ENCODE measurements at regions not wholly inside any gene's neighbourhood (a gene's known extent, or its start where the extent isn't known, plus 50 kb on each side); places are given as distances from the start of the nearest gene placed in this dataset.
"Not testable (repeated sequence)": the region's sequence is repeated elsewhere in the genome, so short reads cannot be mapped to it uniquely, and the experiment has no call there.

DNA sequence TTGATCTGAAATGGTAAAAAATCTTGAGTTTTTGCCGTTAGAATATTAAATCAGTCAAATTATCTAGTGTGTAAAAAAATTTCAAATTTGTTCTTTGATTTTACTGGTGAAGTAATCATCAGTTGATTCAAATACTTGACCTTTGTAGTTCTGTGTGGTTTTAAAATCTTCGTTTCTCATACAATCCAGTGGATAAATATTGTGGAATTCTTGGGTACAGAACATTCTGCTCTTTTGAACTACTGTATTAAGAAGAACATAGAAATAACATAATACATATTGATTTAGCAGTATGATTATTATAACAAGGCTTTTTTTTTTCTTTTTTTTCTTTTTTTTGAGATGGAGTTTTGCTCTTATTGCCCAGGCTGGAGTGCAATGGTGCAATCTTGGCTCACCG lies 491.8 kb downstream of the CD109 start:
- CTCF ChIA-PET, result no interaction called here
- TF ChIP-seq, protein P1, sequence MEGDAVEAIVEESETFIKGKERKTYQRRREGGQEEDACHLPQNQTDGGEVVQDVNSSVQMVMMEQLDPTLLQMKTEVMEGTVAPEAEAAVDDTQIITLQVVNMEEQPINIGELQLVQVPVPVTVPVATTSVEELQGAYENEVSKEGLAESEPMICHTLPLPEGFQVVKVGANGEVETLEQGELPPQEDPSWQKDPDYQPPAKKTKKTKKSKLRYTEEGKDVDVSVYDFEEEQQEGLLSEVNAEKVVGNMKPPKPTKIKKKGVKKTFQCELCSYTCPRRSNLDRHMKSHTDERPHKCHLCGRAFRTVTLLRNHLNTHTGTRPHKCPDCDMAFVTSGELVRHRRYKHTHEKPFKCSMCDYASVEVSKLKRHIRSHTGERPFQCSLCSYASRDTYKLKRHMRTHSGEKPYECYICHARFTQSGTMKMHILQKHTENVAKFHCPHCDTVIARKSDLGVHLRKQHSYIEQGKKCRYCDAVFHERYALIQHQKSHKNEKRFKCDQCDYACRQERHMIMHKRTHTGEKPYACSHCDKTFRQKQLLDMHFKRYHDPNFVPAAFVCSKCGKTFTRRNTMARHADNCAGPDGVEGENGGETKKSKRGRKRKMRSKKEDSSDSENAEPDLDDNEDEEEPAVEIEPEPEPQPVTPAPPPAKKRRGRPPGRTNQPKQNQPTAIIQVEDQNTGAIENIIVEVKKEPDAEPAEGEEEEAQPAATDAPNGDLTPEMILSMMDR (IDR thresholded peaks at IDR 0.05; ENCODE audit: unreplicated experiment), result no peak
- DNase-seq (ENCODE audit: unreplicated experiment), result no peak
- Mint-ChIP-seq H3K4me1 (ENCODE audit: insufficient read depth, unreplicated experiment) (no peaks in the 10 kb centered on the region), H3K27ac (ENCODE audit: low read depth, unreplicated experiment) (no peak overlapping the region), H3K27me3 (ENCODE audit: insufficient read depth, unreplicated experiment) (no peaks in the 10 kb centered on the region), H3K4me3 (ENCODE audit: unreplicated experiment) (no peak overlapping the region), H3K9me3 (ENCODE audit: unreplicated experiment) (peaks cover 6% of the 10 kb centered on the region), H3K36me3 (ENCODE audit: insufficient read depth, unreplicated experiment) (no peaks in the 10 kb centered on the region)
- BruUV-seq (replicated peaks), result no TSS peak
- POLR2A ChIA-PET, result no interaction called here
- intact Hi-C loops (cut with micrococcal nuclease), result no loop called here

DNA sequence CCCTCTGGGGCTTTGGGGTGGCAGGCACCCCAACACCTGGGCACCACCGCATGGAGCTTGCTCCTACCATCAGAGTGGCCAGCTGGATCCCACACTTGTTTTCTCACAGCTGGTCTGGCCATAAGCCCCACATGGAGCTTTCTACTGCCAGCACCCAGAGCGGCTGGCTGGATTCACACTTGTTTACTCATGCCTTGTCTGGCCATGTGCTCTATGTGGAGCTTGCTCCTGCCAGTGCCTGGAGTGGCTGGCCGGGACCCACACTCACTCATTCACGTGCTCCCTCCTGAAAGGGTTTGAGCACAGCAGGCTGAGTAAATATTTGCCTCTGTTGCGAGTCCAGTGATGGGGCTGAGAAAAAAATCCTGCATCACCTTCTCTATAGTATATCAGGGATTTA lies 487.0 kb downstream of the CD109 start:
- POLR2A ChIA-PET, result no interaction called here
- intact Hi-C loops (cut with micrococcal nuclease), result no loop called here
- Mint-ChIP-seq H3K36me3 (ENCODE audit: insufficient read depth, unreplicated experiment) (no peaks in the 10 kb centered on the region), H3K27me3 (ENCODE audit: insufficient read depth, unreplicated experiment) (no peaks in the 10 kb centered on the region), H3K4me1 (ENCODE audit: insufficient read depth, unreplicated experiment) (no peaks in the 10 kb centered on the region), H3K9me3 (ENCODE audit: unreplicated experiment) (no peaks in the 10 kb centered on the region), H3K27ac (ENCODE audit: low read depth, unreplicated experiment) (no peak overlapping the region), H3K4me3 (ENCODE audit: unreplicated experiment) (no peak overlapping the region)
- CTCF ChIA-PET, result interaction anchor here (0.6 kb wide), 1 partner anchor 27 kb away, joined by 3 read pairs; no protein-coding TSS in a partner anchor
- DNase-seq (ENCODE audit: unreplicated experiment), result no peak
- no TSS peak for BruUV-seq (replicated peaks)
- TF ChIP-seq, protein P1 (IDR thresholded peaks at IDR 0.05; ENCODE audit: unreplicated experiment), result no peak

DNA sequence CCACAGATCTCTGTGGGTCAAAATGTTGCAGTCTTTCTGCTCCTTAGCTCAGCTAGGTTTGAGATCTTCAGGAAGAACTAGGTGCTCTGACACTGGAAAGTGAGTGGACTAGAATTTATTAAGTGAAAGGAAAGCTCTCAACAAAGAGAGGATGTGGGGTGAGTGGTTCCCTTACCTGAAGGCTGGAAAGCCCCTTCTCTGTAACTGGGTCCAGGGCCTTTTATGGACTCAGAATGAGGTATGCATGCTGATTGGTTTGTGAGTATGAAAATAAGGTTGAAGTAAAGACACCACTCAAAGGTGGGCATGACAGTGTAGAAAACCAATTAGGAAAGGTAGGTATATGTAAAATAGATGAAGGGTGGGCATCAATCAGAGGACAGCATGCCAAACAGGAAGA lies 485.5 kb downstream of the CD109 start:
- TF ChIP-seq, protein P1 (IDR thresholded peaks at IDR 0.05; ENCODE audit: unreplicated experiment), result no peak
- no peak overlapping the region for H3K4me3 Mint-ChIP-seq (ENCODE audit: unreplicated experiment)
- CTCF ChIA-PET, result no interaction called here
- POLR2A ChIA-PET, result no interaction called here
- H3K36me3 Mint-ChIP-seq (ENCODE audit: insufficient read depth, unreplicated experiment), result no peaks in the 10 kb centered on the region
- BruUV-seq (replicated peaks), result no TSS peak
- no peak for DNase-seq (ENCODE audit: unreplicated experiment)
- H3K27me3 Mint-ChIP-seq (ENCODE audit: insufficient read depth, unreplicated experiment), result no peaks in the 10 kb centered on the region
- no peaks in the 10 kb centered on the region for H3K4me1 Mint-ChIP-seq (ENCODE audit: insufficient read depth, unreplicated experiment)
- intact Hi-C loops (cut with micrococcal nuclease), result no loop called here
- H3K9me3 Mint-ChIP-seq (ENCODE audit: unreplicated experiment), result no peaks in the 10 kb centered on the region
- H3K27ac Mint-ChIP-seq (ENCODE audit: low read depth, unreplicated experiment), result no peak overlapping the region

DNA sequence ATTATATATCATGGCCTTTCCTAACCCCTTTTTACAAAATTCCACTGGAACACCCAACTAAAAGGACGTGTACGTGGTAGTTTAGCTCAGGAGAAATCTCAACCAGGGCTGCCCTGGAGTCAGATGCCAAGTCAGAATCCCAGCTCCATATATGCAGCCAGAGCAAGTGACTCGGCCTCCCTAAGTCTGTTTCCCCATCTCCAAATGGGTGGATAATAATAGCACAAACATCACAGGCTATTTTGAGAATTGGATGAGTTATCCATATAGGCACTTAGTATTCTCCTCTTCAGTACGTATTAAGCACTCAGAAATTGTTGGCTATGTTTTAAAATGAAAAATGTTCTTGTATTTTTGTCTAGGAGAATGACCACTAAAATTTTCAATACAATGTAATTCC lies 481.5 kb downstream of the CD109 start:
- Mint-ChIP-seq H3K36me3 (ENCODE audit: insufficient read depth, unreplicated experiment) (no peaks in the 10 kb centered on the region), H3K27ac (ENCODE audit: low read depth, unreplicated experiment) (no peak overlapping the region), H3K4me3 (ENCODE audit: unreplicated experiment) (no peak overlapping the region), H3K9me3 (ENCODE audit: unreplicated experiment) (no peaks in the 10 kb centered on the region), H3K4me1 (ENCODE audit: insufficient read depth, unreplicated experiment) (no peaks in the 10 kb centered on the region), H3K27me3 (ENCODE audit: insufficient read depth, unreplicated experiment) (no peaks in the 10 kb centered on the region)
- ChIA-PET CTCF (interaction anchor here (0.7 to 1.1 kb wide), 2 partner anchors 109 to 194 kb away, joined by 4 read pairs; no protein-coding TSS in a partner anchor), POLR2A (no interaction called here)
- TF ChIP-seq, protein P1 (IDR thresholded peaks at IDR 0.05; ENCODE audit: unreplicated experiment), result no peak
- no TSS peak for BruUV-seq (replicated peaks)
- no peak for DNase-seq (ENCODE audit: unreplicated experiment)
- intact Hi-C loops (cut with micrococcal nuclease), result no loop called here

DNA sequence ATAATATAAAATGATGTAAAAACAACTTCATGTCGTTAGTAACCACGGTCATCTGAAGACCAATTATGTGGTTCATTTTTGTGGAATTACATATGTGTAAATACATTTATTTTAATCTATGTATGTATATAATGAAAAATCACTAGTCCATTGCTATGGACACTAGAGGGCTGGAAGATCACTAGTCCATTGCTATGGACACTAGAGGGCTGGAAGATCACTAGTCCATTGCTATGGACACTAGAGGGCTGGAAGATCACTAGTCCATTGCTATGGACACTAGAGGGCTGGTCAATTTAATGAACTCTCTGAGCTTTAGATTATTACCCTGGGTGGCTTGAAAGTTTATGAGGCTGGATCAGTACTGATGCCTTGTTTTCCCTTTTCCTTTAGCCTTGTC lies 474.5 kb downstream of the CD109 start:
- H3K9me3 Mint-ChIP-seq (ENCODE audit: unreplicated experiment); intact Hi-C loops (cut with micrococcal nuclease); H3K4me3 Mint-ChIP-seq (ENCODE audit: unreplicated experiment): not testable (repeated sequence)

More for the DNA sequence above, 474.5 kb downstream of the CD109 start:
- ChIA-PET POLR2A (interaction anchor here (1.3 kb wide), 1 partner anchor 9 kb away, joined by 3 read pairs; no protein-coding TSS in a partner anchor), CTCF (interaction anchor here (1.2 kb wide), 1 partner anchor 219 kb away, joined by 3 read pairs; no protein-coding TSS in a partner anchor)
- H3K27ac Mint-ChIP-seq (ENCODE audit: low read depth, unreplicated experiment); H3K36me3 Mint-ChIP-seq (ENCODE audit: insufficient read depth, unreplicated experiment); H3K27me3 Mint-ChIP-seq (ENCODE audit: insufficient read depth, unreplicated experiment); BruUV-seq (replicated peaks); H3K4me1 Mint-ChIP-seq (ENCODE audit: insufficient read depth, unreplicated experiment); DNase-seq (ENCODE audit: unreplicated experiment): not testable (repeated sequence)
